CD4-positive, alpha-beta T cell treated with Interleukin-1 beta for 1 hour (primary cell): ENCODE measurements at regions not wholly inside any gene's neighbourhood (a gene's known extent, or its start where the extent isn't known, plus 50 kb on each side); places are given as distances from the start of the nearest gene placed in this dataset.

Experiments used
- DNase-seq, 2 donors: peaks; one replicate each; pipeline ENCODE4 v3.0.0-alpha.2; 2020 to 2022

DNA sequence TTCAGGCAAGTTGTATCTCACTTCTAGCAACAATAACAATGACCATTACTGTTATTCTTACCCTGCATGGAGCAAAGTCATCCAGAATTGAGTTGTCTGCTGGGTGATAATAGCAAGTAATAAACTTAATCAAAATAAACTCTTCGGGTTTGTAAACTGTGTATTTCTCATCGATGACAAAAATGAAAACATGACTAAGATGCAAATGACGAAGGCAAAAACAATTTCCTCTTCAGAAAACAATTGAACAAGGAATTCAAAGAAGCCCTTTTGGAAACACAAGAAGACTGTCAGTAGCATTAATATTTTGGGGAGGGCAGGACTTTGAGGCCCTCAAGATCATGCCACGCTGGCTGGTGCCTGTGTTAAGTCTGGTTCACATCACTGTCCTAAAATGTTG is 232.0 kb downstream of the BTG1 start:
- DNase-seq: no peak

DNA sequence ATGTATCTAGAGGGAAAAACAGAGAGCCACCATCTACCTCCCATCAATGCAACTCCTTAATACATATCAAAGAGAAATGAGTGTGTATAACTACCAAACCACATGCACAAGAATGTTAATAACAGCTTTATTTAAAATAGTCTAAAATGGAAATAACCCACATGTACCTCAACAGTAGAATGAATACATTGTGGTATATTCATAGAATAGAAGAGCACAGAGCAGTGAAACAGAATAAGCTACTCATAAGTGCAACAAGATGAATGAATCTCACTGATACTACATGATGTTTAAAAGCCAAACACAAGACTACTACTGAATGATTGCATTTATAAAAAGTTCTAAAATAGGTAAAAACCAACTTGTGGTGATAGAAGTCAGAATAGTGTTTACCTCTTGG is 232.5 kb downstream of the BTG1 start:
- no peak for DNase-seq

DNA sequence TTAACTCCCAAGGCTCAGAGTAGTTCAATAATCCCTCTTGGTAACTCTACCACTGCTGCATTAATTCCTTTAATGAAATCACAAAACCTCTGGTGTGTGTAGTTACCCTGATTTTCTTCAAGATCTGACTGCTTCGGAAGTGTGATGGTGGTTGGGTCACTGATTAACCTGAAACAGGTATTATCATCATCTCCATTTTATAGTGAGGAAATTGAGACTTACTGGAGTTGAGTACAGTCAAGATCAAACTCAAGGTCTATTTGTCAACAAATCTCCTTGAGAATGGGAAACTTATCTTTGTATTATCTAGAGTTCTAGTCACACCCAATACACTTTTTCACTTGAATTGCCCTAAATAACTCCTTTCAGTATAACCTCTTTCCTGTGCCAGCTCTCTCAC is 233.5 kb downstream of the BTG1 start:
- no peak for DNase-seq

DNA sequence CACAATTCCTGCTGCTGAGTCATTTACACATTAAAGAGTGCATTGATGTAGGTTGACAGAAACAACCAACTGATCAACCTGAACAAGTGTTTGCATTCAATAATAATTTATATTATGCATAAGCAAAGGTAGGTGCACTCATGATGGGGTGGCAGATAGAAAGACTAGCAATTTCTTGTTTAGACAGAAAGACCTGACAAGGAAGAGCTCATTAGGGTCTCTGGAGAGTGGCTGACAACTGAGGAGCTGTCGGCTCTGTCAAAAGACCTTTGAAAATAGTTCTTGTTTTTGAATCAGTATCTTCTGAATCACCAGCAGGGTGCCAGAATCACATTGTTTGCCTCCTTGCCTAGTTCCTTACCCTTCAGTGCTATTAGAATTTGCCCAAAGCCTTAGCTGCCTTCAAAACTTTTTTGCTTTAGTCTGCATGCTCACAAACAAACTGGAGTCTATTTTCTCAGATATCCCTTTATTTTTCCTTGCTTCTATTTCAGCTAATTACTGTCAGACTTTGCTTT is 234.7 kb downstream of the BTG1 start:
- no peak for DNase-seq

GRCh38 chr12:91902860-91903683 is 242.6 kb downstream of the BTG1 start:
- no peak for DNase-seq

DNA sequence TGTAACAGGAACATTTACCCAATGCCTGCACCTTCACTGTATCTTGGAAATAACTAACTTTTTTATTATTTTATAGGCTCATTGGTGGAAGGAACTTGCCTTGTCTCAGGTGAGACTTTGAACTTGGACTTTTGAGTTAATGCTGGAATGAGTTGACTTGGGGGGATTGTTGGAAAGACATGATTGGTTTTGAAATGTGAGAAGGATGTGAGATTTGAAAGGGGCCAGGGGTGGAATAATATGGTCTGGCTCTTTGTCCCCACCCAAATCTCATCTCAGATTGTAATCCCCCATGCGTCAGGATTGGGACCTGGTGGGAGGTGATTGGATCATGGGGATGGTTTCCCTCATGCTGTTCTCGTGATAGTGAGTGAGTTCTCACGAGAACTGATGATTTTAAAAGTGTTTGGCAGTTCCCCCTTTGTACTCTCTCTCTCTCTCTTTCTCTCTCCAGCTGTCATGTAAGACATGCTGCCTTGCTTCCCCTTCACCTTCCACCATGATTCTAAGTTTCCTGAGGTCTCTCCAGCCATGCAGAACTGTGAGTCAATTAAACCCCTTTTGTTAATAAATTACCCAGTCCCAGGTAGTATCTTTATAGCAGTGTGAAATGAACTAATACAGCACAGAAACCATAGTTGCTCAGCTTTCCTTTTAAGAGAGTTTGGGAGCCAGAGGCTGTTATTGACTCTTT is 244.1 kb downstream of the BTG1 start:
- DNase-seq: no peak

GRCh38 chr12:91900971-91901370 is 244.7 kb downstream of the BTG1 start:
- DNase-seq: no peak

DNA sequence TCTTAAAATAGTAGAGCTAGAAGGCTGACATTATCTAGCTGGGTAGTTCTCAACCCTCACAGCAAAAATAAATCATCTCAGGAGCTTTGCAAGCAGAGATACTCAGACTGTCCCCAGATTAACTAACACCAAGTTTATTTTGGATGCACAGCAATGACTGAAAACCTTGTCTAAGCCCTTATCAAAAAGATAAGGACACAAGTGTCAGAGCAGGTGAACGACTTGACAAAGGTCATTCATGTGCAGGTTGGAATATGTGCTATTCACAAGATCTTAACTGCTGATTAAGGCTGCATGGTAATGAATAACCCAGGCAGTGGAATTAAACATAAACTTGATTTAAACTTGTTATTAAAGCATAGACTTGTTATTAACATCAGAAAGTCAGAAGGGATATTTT is 246.6 kb downstream of the BTG1 start:
- no peak for DNase-seq

DNA sequence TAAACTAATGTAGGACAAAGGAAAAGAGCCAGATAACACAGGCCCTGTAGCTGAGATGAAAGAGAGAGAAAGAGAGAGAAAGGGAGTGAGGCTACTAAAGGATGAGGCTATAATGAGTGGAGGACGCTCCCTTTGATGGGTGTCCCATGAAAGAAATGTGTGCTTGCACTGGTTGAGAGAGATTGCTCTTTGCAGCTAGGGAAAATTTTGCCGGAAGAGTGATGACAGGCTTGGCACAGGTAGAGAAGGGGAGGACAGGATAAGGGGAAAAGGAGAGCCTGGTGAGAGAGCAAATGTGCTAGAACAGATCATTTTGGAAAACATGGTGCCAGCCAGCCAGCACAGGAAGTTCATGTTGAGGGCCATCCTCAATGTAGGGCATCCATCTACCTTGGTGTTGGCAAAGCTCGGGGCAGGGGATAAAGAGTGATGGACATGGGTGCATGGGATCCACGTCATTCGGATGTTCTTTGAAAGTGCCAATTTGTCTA is 248.6 kb downstream of the BTG1 start:
- no peak for DNase-seq

DNA sequence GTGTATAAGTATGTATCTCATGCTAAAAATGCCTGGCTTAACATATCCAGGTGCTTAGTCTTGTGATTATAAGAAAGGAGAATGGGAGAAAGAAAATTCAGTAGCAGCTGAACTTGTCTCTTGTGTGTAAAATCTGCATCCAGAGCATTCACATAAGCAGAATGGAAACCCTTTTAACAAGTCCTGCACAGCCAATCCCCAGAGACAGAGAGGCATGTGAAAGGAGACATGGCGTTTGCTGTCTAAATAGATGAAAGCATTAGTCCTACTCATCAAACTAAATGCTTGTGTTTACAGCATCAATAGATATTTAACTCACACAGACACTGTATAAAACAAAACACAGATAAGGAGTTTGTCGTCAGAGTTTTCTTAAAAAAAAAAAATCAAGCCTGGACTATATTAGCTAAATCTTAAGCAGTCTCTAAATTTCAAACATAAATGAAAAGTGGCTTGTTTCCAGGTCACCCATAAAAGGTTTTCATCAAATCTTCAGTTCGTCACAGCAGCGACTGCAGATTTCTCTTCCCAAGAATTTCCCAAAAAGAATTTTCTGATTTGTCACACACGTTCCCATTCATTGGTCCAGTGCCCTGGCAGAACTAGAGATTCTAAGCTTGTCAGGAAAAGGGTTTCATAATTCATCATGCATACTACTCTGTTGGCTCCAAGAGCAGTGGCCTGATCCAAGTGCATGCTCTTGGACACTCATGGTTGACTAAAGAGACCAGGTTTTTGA is 249.2 kb downstream of the BTG1 start:
- no peak for DNase-seq

DNA sequence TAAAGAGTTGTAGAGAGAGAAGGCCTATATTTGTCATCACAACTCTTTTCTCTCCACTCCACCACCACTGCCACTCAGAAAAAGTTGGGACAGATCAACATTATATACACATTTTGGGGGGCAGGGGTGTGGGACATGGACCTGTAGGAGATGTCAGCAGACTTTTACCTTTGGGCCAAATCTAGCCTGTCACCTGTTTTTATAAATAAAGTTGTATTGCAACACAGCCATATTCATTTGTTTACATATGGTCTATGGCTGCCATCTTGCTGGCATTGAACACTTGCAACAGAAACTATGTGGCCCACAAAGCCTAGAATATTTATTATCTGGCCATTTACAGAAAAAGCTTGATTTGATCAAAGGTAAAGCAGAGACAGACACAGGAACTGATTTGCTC is 250.7 kb downstream of the BTG1 start:
- DNase-seq: no peak

- no peak for DNase-seq
Measured at GRCh38 chr12:91893476-91893875, 252.2 kb downstream of the BTG1 start.

DNA sequence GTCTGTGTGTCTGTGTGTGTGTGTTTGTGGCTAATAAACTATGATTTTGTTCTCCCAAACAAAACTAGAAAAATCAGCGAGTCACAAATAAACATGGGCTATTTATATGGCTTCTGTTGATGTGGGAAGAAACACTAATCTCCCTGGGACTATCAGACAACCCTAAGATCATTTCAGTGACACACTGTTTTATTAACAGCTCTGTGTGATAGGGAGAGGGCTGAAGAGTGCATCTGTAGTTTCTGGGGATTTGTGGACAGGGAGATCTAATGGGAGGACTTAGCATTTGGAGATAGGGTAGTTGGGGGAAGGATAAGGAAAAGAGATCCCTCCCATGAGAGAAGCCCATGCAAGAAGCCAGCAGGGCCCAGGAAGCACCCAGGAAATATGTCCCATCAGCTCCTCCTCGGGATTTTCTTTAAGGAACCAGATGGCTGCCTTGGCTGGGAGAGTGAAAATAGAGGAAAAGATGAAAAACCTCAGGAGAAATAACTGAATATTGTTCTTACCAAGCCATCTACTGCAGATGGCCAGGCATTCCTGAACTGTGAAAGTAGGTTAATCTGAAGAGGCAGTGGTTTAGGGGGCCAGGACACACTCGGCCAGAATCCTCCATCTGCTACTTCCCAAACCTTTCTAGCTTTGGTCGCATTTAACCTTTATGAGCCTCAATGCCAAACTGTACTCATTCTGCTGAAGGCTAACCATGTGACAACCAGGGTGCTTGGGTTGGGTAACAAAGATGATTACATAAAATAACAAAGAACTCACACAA is 253.4 kb downstream of the BTG1 start:
- no peak for DNase-seq

- DNase-seq: no peak
Measured at GRCh38 chr12:91890742-91891141, 254.9 kb downstream of the BTG1 start.

DNA sequence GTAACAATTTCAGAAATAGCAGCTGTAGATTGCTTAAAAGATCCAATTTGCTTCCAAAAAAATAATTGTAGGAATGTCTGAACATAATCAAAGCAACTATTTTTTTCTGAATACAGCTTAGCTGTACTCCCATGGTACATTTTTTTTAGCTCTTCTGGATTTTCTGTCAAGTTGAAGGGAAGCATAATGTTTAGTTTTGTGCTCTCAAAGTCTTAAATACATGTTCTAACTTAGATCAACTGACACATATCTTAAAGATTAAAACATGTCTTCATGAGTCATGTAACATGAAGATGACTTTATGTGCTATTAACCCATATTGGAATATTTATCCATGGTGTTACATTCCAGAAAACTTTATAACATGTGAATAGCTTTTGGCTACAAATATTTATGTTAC is 255.7 kb downstream of the BTG1 start:
- no peak for DNase-seq

DNA sequence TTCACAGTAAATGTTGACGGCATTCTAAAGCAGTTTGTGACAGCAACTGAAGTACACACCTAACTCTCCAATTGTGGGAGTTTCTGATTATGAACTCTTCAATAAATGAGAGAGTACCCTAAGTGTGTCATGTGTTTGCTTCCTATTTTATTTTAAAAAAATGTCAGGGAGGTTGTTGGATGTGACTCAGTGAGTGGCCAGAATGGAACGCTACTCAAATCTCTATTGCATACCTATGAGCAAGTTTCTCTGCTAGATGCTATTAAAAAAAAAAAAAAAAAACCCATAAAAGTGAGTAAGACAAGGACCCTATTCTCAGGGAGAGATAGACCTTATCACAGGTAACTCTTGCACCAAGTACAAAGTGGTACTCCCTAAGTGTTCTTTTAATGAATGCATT is 256.6 kb downstream of the BTG1 start:
- no peak for DNase-seq

- no peak for DNase-seq
Measured at GRCh38 chr12:91887957-91888356, 257.7 kb downstream of the BTG1 start.

- no peak for DNase-seq
Measured at GRCh38 chr12:91885851-91886731, 259.6 kb downstream of the BTG1 start.

- DNase-seq: no peak
Measured at GRCh38 chr12:91884230-91884629, 261.4 kb downstream of the BTG1 start.

GRCh38 chr12:91883811-91884210 is 261.8 kb downstream of the BTG1 start:
- no peak for DNase-seq

DNA sequence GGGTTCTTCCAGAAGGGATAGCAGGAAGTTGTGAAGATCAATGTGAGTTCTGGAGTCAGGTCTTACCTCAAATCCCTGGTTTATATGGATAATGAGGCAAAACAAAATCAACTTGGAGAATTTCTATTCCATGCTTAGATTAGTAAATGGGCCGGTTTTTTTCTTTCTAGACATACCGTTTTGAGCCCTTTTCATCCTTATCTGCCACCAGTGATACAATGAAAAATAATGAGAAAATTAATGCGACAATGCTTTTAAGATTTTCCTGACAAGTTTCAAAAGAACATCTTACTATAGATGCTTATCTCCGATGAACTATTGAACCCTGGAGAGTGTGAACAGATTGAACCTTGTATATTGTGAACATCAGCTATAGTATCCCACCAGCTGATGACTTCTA is 262.7 kb downstream of the BTG1 start:
- DNase-seq: no peak

GRCh38 chr12:91880528-91880927 is 265.1 kb downstream of the BTG1 start:
- no peak for DNase-seq
